ENCODE measurements at regions not wholly inside any gene's neighbourhood (a gene's known extent, or its start where the extent isn't known, plus 50 kb on each side); places are given as distances from the start of the nearest gene placed in this dataset.

DNA sequence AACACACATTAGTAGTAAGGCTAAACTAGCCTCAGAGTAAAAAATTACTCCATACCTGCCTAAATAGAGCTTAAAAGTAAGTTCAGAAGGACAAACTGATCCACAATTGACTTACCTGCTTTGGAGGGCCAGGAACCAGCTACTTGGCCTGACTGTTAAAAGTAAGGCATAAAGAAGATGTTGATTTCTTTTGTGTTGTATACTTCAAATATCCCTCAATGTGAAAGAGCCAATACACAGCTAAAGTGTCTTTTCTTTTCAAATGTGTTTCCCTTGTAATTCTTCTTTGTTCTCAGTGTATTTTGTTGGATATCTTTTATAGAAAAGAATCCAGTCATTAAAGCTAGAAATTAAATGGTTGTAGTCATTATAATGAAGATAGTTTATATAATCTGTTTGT lies 171.1 kb downstream of the TANC2 start:
- TF ChIP-seq CREM (CRISPR knock-in tag; IDR thresholded peaks at IDR 0.05) (no peak), SOX15 (CRISPR knock-in tag; IDR thresholded peaks at IDR 0.05) (no peak), NR2C2 (CRISPR knock-in tag; IDR thresholded peaks at IDR 0.05) (no peak), ZNF263 (CRISPR knock-in tag; IDR thresholded peaks at IDR 0.05; ENCODE audit: low read depth) (no peak), ZNF416 (CRISPR knock-in tag; IDR thresholded peaks at IDR 0.05) (no peak), IRF2 (CRISPR knock-in tag; IDR thresholded peaks at IDR 0.05; ENCODE audit: borderline replicate concordance, low read depth) (no peak), ZNF396 (CRISPR knock-in tag; IDR thresholded peaks at IDR 0.05; ENCODE audit: borderline replicate concordance) (no peak), PRRX2 (CRISPR knock-in tag; IDR thresholded peaks at IDR 0.05) (no peak), RELA (CRISPR knock-in tag; IDR thresholded peaks at IDR 0.05; ENCODE audit: borderline replicate concordance) (no peak)
- TF ChIP-seq, protein P1, sequence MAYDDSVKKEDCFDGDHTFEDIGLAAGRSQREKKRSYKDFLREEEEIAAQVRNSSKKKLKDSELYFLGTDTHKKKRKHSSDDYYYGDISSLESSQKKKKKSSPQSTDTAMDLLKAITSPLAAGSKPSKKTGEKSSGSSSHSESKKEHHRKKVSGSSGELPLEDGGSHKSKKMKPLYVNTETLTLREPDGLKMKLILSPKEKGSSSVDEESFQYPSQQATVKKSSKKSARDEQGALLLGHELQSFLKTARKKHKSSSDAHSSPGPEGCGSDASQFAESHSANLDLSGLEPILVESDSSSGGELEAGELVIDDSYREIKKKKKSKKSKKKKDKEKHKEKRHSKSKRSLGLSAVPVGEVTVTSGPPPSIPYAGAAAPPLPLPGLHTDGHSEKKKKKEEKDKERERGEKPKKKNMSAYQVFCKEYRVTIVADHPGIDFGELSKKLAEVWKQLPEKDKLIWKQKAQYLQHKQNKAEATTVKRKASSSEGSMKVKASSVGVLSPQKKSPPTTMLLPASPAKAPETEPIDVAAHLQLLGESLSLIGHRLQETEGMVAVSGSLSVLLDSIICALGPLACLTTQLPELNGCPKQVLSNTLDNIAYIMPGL (CRISPR knock-in tag; IDR thresholded peaks at IDR 0.05): no peak
- TF ChIP-seq, protein P2, sequence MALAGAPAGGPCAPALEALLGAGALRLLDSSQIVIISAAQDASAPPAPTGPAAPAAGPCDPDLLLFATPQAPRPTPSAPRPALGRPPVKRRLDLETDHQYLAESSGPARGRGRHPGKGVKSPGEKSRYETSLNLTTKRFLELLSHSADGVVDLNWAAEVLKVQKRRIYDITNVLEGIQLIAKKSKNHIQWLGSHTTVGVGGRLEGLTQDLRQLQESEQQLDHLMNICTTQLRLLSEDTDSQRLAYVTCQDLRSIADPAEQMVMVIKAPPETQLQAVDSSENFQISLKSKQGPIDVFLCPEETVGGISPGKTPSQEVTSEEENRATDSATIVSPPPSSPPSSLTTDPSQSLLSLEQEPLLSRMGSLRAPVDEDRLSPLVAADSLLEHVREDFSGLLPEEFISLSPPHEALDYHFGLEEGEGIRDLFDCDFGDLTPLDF (CRISPR knock-in tag; IDR thresholded peaks at IDR 0.05): no peak
- DNase-seq (ENCODE audit: low spot score): no peak
- H3K27ac Mint-ChIP-seq: no peak overlapping the region
- CTCF ChIA-PET: interaction anchor here (0.6 to 1.9 kb wide), 8 partner anchors 14 to 288 kb away, joined by 3 to 5 read pairs (median 3); no protein-coding TSS in a partner anchor
- H3K27me3 Mint-ChIP-seq (ENCODE audit: low read depth): no peaks in the 10 kb centered on the region
- no peak for ATAC-seq
- H3K4me1 Mint-ChIP-seq: peaks cover 27% of the 10 kb centered on the region
- no peak overlapping the region for H3K4me3 Mint-ChIP-seq
- no peaks in the 10 kb centered on the region for H3K36me3 Mint-ChIP-seq
- no peaks in the 10 kb centered on the region for H3K9me3 Mint-ChIP-seq
- POLR2A ChIA-PET: no interaction called here

DNA sequence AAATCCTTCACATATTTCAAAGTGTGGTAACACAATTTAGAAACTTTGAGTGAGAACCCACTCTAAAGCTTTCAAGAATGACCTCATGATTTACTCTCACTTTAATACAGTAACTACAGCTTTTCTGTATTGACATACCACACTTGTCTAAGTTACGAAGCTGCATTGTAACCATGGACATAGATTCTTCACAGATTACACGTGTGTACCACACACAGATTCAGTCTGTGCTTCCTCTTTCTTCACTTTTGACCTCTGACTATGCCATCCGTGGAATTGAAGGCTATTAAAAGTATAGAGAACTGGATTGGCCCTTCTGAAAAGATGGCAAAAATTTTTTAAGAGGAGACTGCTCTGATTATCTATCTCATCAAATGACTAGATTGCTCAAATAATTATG lies 172.7 kb downstream of the TANC2 start:
- TF ChIP-seq IRF2 (CRISPR knock-in tag; IDR thresholded peaks at IDR 0.05; ENCODE audit: borderline replicate concordance, low read depth): no peak
- TF ChIP-seq CBFB (CRISPR knock-in tag; IDR thresholded peaks at IDR 0.05; ENCODE audit: low read depth): no peak
- TF ChIP-seq, protein P3, sequence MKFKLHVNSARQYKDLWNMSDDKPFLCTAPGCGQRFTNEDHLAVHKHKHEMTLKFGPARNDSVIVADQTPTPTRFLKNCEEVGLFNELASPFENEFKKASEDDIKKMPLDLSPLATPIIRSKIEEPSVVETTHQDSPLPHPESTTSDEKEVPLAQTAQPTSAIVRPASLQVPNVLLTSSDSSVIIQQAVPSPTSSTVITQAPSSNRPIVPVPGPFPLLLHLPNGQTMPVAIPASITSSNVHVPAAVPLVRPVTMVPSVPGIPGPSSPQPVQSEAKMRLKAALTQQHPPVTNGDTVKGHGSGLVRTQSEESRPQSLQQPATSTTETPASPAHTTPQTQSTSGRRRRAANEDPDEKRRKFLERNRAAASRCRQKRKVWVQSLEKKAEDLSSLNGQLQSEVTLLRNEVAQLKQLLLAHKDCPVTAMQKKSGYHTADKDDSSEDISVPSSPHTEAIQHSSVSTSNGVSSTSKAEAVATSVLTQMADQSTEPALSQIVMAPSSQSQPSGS (CRISPR knock-in tag; IDR thresholded peaks at IDR 0.05; ENCODE audit: borderline replicate concordance, low read depth): no peak
- TF ChIP-seq, protein P4, sequence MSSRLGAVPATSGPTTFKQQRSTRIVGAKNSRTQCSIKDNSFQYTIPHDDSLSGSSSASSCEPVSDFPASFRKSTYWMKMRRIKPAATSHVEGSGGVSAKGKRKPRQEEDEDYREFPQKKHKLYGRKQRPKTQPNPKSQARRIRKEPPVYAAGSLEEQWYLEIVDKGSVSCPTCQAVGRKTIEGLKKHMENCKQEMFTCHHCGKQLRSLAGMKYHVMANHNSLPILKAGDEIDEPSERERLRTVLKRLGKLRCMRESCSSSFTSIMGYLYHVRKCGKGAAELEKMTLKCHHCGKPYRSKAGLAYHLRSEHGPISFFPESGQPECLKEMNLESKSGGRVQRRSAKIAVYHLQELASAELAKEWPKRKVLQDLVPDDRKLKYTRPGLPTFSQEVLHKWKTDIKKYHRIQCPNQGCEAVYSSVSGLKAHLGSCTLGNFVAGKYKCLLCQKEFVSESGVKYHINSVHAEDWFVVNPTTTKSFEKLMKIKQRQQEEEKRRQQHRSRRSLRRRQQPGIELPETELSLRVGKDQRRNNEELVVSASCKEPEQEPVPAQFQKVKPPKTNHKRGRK (CRISPR knock-in tag; IDR thresholded peaks at IDR 0.05; ENCODE audit: borderline replicate concordance): no peak
- TF ChIP-seq GRHL2 (CRISPR knock-in tag; IDR thresholded peaks at IDR 0.05; ENCODE audit: insufficient replicate concordance, severe bottlenecking): no peak
- TF ChIP-seq PRRX2 (CRISPR knock-in tag; IDR thresholded peaks at IDR 0.05): no peak
- TF ChIP-seq, protein P5, sequence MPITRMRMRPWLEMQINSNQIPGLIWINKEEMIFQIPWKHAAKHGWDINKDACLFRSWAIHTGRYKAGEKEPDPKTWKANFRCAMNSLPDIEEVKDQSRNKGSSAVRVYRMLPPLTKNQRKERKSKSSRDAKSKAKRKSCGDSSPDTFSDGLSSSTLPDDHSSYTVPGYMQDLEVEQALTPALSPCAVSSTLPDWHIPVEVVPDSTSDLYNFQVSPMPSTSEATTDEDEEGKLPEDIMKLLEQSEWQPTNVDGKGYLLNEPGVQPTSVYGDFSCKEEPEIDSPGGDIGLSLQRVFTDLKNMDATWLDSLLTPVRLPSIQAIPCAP (CRISPR knock-in tag; IDR thresholded peaks at IDR 0.05): no peak
- no peak for TF ChIP-seq NR3C1 (CRISPR knock-in tag; conservative IDR thresholded peaks at IDR 0.05; ENCODE audit: low read depth)
- TF ChIP-seq, protein P6, sequence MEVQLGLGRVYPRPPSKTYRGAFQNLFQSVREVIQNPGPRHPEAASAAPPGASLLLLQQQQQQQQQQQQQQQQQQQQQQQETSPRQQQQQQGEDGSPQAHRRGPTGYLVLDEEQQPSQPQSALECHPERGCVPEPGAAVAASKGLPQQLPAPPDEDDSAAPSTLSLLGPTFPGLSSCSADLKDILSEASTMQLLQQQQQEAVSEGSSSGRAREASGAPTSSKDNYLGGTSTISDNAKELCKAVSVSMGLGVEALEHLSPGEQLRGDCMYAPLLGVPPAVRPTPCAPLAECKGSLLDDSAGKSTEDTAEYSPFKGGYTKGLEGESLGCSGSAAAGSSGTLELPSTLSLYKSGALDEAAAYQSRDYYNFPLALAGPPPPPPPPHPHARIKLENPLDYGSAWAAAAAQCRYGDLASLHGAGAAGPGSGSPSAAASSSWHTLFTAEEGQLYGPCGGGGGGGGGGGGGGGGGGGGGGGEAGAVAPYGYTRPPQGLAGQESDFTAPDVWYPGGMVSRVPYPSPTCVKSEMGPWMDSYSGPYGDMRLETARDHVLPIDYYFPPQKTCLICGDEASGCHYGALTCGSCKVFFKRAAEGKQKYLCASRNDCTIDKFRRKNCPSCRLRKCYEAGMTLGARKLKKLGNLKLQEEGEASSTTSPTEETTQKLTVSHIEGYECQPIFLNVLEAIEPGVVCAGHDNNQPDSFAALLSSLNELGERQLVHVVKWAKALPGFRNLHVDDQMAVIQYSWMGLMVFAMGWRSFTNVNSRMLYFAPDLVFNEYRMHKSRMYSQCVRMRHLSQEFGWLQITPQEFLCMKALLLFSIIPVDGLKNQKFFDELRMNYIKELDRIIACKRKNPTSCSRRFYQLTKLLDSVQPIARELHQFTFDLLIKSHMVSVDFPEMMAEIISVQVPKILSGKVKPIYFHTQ (CRISPR knock-in tag; IDR thresholded peaks at IDR 0.05): no peak
- no peak for TF ChIP-seq ZNF263 (CRISPR knock-in tag; IDR thresholded peaks at IDR 0.05; ENCODE audit: low read depth)
- TF ChIP-seq ZNF423 (CRISPR knock-in tag; IDR thresholded peaks at IDR 0.05): no peak
- TF ChIP-seq EMX1 (CRISPR knock-in tag; IDR thresholded peaks at IDR 0.05): no peak
- TF ChIP-seq, protein P7, sequence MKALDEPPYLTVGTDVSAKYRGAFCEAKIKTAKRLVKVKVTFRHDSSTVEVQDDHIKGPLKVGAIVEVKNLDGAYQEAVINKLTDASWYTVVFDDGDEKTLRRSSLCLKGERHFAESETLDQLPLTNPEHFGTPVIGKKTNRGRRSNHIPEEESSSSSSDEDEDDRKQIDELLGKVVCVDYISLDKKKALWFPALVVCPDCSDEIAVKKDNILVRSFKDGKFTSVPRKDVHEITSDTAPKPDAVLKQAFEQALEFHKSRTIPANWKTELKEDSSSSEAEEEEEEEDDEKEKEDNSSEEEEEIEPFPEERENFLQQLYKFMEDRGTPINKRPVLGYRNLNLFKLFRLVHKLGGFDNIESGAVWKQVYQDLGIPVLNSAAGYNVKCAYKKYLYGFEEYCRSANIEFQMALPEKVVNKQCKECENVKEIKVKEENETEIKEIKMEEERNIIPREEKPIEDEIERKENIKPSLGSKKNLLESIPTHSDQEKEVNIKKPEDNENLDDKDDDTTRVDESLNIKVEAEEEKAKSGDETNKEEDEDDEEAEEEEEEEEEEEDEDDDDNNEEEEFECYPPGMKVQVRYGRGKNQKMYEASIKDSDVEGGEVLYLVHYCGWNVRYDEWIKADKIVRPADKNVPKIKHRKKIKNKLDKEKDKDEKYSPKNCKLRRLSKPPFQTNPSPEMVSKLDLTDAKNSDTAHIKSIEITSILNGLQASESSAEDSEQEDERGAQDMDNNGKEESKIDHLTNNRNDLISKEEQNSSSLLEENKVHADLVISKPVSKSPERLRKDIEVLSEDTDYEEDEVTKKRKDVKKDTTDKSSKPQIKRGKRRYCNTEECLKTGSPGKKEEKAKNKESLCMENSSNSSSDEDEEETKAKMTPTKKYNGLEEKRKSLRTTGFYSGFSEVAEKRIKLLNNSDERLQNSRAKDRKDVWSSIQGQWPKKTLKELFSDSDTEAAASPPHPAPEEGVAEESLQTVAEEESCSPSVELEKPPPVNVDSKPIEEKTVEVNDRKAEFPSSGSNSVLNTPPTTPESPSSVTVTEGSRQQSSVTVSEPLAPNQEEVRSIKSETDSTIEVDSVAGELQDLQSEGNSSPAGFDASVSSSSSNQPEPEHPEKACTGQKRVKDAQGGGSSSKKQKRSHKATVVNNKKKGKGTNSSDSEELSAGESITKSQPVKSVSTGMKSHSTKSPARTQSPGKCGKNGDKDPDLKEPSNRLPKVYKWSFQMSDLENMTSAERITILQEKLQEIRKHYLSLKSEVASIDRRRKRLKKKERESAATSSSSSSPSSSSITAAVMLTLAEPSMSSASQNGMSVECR (CRISPR knock-in tag; IDR thresholded peaks at IDR 0.05; ENCODE audit: borderline replicate concordance): no peak
- no peak for TF ChIP-seq CREM (CRISPR knock-in tag; IDR thresholded peaks at IDR 0.05)
- H3K4me1 Mint-ChIP-seq: peaks cover 27% of the 10 kb centered on the region
- H3K27ac Mint-ChIP-seq: no peak overlapping the region
- DNase-seq (ENCODE audit: low spot score): no peak
- no peak for ATAC-seq
- no peaks in the 10 kb centered on the region for H3K9me3 Mint-ChIP-seq
- ChIA-PET POLR2A (no interaction called here), CTCF (interaction anchor here (1.2 to 1.9 kb wide), 4 partner anchors 12 to 287 kb away, joined by 3 to 5 read pairs (median 4); no protein-coding TSS in a partner anchor)
- H3K4me3 Mint-ChIP-seq: no peak overlapping the region
- no peaks in the 10 kb centered on the region for H3K36me3 Mint-ChIP-seq
- no peaks in the 10 kb centered on the region for H3K27me3 Mint-ChIP-seq (ENCODE audit: low read depth)

Data from WTC11 (cell line).